ENCODE measurements at regions not wholly inside any gene's neighbourhood (a gene's known extent, or its start where the extent isn't known, plus 50 kb on each side); places are given as distances from the start of the nearest gene placed in this dataset.

GRCh38 chrX:1767026-1767425, 152.2 kb downstream of the ASMT start:
- no peak overlapping the region for H3K4me3 ChIP-seq (ENCODE audit: control insufficient read depth, low read depth, low read length)
- no peak for DNase-seq (ENCODE audit: low read depth)
- TF ChIP-seq, protein P1, sequence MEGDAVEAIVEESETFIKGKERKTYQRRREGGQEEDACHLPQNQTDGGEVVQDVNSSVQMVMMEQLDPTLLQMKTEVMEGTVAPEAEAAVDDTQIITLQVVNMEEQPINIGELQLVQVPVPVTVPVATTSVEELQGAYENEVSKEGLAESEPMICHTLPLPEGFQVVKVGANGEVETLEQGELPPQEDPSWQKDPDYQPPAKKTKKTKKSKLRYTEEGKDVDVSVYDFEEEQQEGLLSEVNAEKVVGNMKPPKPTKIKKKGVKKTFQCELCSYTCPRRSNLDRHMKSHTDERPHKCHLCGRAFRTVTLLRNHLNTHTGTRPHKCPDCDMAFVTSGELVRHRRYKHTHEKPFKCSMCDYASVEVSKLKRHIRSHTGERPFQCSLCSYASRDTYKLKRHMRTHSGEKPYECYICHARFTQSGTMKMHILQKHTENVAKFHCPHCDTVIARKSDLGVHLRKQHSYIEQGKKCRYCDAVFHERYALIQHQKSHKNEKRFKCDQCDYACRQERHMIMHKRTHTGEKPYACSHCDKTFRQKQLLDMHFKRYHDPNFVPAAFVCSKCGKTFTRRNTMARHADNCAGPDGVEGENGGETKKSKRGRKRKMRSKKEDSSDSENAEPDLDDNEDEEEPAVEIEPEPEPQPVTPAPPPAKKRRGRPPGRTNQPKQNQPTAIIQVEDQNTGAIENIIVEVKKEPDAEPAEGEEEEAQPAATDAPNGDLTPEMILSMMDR (IDR thresholded peaks at IDR 0.05; ENCODE audit: control insufficient read depth, insufficient read depth, low read depth, low read length, missing control alignments) = no peak

DNA sequence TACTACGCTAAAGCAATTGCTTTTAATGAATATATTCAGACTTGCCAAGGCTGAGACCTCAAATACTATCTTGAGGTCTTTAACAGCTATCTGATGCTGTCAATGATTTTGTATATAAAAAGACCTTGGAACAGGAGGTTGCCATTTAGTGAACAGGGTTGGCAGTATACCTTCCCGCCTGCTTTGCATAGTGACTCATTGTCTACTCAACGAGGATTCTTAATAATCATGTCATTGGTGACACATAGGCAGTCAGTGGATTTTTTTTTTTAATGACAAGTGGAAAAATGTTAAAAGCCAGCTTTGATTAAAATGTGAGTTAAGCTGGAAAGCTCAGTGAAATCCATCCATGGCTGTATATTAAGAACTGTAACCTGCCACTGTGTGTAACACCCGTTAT, 164.0 kb downstream of the ASMT start:
- no peak for DNase-seq (ENCODE audit: low read depth)
- no peak overlapping the region for H3K4me3 ChIP-seq (ENCODE audit: control insufficient read depth, low read depth, low read length)
- TF ChIP-seq, protein P1 (IDR thresholded peaks at IDR 0.05; ENCODE audit: control insufficient read depth, insufficient read depth, low read depth, low read length, missing control alignments) = no peak

- TF ChIP-seq, protein P1 (IDR thresholded peaks at IDR 0.05; ENCODE audit: control insufficient read depth, insufficient read depth, low read depth, low read length, missing control alignments) = no peak
- no peak overlapping the region for H3K4me3 ChIP-seq (ENCODE audit: control insufficient read depth, low read depth, low read length)
- no peak for DNase-seq (ENCODE audit: low read depth)
Measured at GRCh38 chrX:1779626-1780025, 164.8 kb downstream of the ASMT start.

- DNase-seq (ENCODE audit: low read depth) = no peak
- TF ChIP-seq, protein P1 (IDR thresholded peaks at IDR 0.05; ENCODE audit: control insufficient read depth, insufficient read depth, low read depth, low read length, missing control alignments) = no peak
Measured at GRCh38 chrX:1781766-1782165, 166.9 kb downstream of the ASMT start.

GRCh38 chrX:1784773-1785172, 169.9 kb downstream of the ASMT start:
- TF ChIP-seq, protein P1 (IDR thresholded peaks at IDR 0.05; ENCODE audit: control insufficient read depth, insufficient read depth, low read depth, low read length, missing control alignments) = no peak
- no peak overlapping the region for H3K4me3 ChIP-seq (ENCODE audit: control insufficient read depth, low read depth, low read length)
- no peak for DNase-seq (ENCODE audit: low read depth)

More at GRCh38 chrX:1781766-1782165, 166.9 kb downstream of the ASMT start:
- no peak overlapping the region for H3K4me3 ChIP-seq (ENCODE audit: control insufficient read depth, low read depth, low read length)

DNA sequence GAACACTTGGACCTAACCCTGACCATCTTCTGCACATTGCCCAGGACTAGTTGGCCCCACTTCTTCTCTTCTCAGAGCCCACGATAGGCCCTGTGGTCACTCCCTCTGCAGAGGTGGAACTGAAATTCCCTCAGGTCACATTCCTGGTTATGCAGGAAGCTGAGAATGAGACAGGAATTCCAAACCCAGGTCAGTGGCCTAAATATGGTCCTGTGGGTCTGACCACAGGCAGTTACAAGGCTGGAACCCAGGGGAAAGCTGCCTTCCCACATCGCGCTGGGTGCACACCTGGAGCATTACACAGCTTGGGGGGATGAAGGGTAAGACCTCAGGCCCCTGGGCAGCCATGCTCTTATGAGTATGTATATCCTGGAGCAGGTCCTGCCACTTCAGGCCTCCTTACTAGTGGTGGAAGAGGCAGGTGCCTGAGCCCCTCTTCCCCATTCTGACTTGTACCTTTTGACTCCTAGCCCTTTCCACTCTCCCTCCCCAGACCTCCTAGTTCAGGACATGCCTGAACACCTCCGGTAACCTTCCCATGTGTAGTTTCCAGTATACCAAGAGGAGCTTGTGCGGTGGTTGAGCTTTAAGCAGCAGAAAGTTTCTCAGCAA, 173.5 kb downstream of the ASMT start:
- no peak for DNase-seq (ENCODE audit: low read depth)
- TF ChIP-seq, protein P1 (IDR thresholded peaks at IDR 0.05; ENCODE audit: control insufficient read depth, insufficient read depth, low read depth, low read length, missing control alignments) = no peak
- H3K4me3 ChIP-seq (ENCODE audit: control insufficient read depth, low read depth, low read length) = no peak overlapping the region
